Fibroblast of mammary gland (primary cell): ENCODE measurements at regions not wholly inside any gene's neighbourhood (a gene's known extent, or its start where the extent isn't known, plus 50 kb on each side); places are given as distances from the start of the nearest gene placed in this dataset.

Experiments
- DNase-seq: peaks from one replicate; pipeline ENCODE4 v3.0.0-alpha.2; 2010; ENCODE audit warnings: low read depth
- H3K4me3 ChIP-seq: 2 replicates; pipeline ENCODE4 v1.5.1; 2011; ENCODE audit warnings: low read depth, mild to moderate bottlenecking, low read length, moderate library complexity; ENCODE audit not compliant: control insufficient read depth
- CTCF ChIP-seq: conservative IDR thresholded peaks from 2 replicates; pipeline ENCODE4 v1.5.1; 2011; ENCODE audit warnings: low read depth, low read length, inconsistent platforms; ENCODE audit not compliant: control insufficient read depth, insufficient read depth

- no peak overlapping the region for H3K4me3 ChIP-seq
- peak; percentile 62 for DNase-seq
- TF ChIP-seq CTCF = no peak
These were observed 73.1 kb upstream of the SLC38A2 start for GRCh38 chr12:46445551-46446235.

- TF ChIP-seq CTCF = no peak
- H3K4me3 ChIP-seq = no peak overlapping the region
These were observed 72.5 kb upstream of the SLC38A2 start for GRCh38 chr12:46445093-46445492.

GRCh38 chr12:46443594-46444263, 71.2 kb upstream of the SLC38A2 start:
- no peak for TF ChIP-seq CTCF
- DNase-seq = no peak
- H3K4me3 ChIP-seq = no peak overlapping the region

More at GRCh38 chr12:46445093-46445492, 72.5 kb upstream of the SLC38A2 start:
- peak; percentile 23 for DNase-seq

- peak; percentile 65 for DNase-seq
- no peak overlapping the region for H3K4me3 ChIP-seq
- TF ChIP-seq CTCF = no peak
These were observed 70.2 kb upstream of the SLC38A2 start for GRCh38 chr12:46442738-46443137.

GRCh38 chr12:46442239-46442638, 69.7 kb upstream of the SLC38A2 start:
- DNase-seq = peak; percentile 80

More at GRCh38 chr12:46442239-46442638, 69.7 kb upstream of the SLC38A2 start:
- no peak for TF ChIP-seq CTCF
- H3K4me3 ChIP-seq = no peak overlapping the region
